ENCODE measurements at regions not wholly inside any gene's neighbourhood (a gene's known extent, or its start where the extent isn't known, plus 50 kb on each side); places are given as distances from the start of the nearest gene placed in this dataset.

DNA sequence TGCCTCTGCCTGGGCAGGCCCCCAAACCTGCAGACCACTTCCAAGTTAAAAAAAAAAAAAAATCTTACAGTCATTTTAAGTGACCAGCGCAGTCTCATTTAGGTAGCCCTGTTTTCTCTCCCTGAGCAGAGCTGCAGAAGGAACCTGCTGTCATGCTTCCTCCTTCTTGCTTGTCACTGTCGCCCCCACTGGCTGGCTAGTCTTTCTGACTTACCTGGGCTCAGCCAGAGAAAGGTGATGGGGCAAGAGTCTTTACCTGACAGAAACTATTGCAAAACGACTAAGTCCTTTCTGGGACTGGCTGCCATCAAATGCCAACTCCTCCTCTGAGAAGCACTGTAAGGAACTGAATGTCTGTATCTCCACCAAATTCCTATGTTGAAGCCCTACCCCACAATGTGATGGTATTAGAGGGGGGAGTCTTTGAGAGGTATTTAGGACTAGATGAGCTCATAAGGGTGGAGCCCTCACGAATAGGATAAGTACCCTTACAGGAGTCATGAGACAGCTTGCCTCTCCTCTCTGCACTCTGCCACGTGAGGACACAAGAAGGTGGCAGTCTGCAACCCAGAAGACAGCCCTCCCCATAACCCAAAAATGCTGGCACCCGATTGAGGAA, 58.4 kb upstream of the SHC3 start:
- TF ChIP-seq POLR2A (IDR thresholded peaks at IDR 0.05) = no peak
- TF ChIP-seq POLR2AphosphoS5 (IDR thresholded peaks at IDR 0.05) = no peak
- no peak for TF ChIP-seq CTCF (IDR thresholded peaks at IDR 0.05)
- no peak for TF ChIP-seq EP300 (IDR thresholded peaks at IDR 0.05)
